HEK293T (cell line): ENCODE measurements at regions not wholly inside any gene's neighbourhood (a gene's known extent, or its start where the extent isn't known, plus 50 kb on each side); places are given as distances from the start of the nearest gene placed in this dataset.

ENCODE experiments used
- CTCF ChIA-PET: fragments of 350-600 bp; formaldehyde crosslinking; extraction: SDS; loops from one replicate; lab custom pipeline; 2021; ENCODE audit warnings: antibody characterized with exemption, inconsistent platforms; lab: Yijun Ruan, JAX
- POLR2A ChIA-PET: fragments of 350-600 bp; formaldehyde crosslinking; extraction: SDS; loops from one replicate; lab custom pipeline; 2020; ENCODE audit warnings: antibody characterized with exemption, inconsistent platforms; lab: Yijun Ruan, JAX
- DNase-seq: peaks from one replicate; pipeline ENCODE4 v3.0.0; 2012; ENCODE audit warnings: mixed read lengths; ENCODE audit errors: extremely low spot score
- ARNT ChIP-seq: fragments of 450-650 bp; IDR thresholded peaks from 2 replicates; pipeline ENCODE4 v1.6.1; 2017; ENCODE audit warnings: mild to moderate bottlenecking
- BHLHE40 ChIP-seq: fragments of 450-650 bp; IDR thresholded peaks from 2 replicates; pipeline ENCODE4 v1.6.1; 2016; ENCODE audit warnings: mild to moderate bottlenecking, moderate library complexity, borderline replicate concordance
- CTBP1 ChIP-seq: fragments of 450-650 bp; IDR thresholded peaks from 2 replicates; pipeline ENCODE4 v1.6.1; 2016; ENCODE audit warnings: borderline replicate concordance
- ELF4 ChIP-seq: fragments of 450-650 bp; IDR thresholded peaks from 2 replicates; pipeline ENCODE4 v1.6.1; 2017; ENCODE audit warnings: antibody characterized with exemption
- FOXA1 ChIP-seq: fragments of 450-650 bp; IDR thresholded peaks from 2 replicates; pipeline ENCODE4 v1.6.1; 2016; ENCODE audit warnings: mild to moderate bottlenecking
- FOXK2 ChIP-seq: fragments of 450-650 bp; IDR thresholded peaks from 2 replicates; pipeline ENCODE4 v1.6.1; 2016; ENCODE audit warnings: mild to moderate bottlenecking
- FOXM1 ChIP-seq: fragments of 450-650 bp; IDR thresholded peaks from 2 replicates; pipeline ENCODE4 v1.6.1; 2017; ENCODE audit warnings: mild to moderate bottlenecking, borderline replicate concordance
- HDGF ChIP-seq: fragments of 450-650 bp; IDR thresholded peaks from 2 replicates; pipeline ENCODE4 v1.6.1; 2017; ENCODE audit warnings: antibody characterized with exemption, borderline replicate concordance
- L3MBTL2 ChIP-seq: fragments of 450-650 bp; conservative IDR thresholded peaks from 2 replicates; pipeline ENCODE4 v1.6.1; 2016; ENCODE audit warnings: mild to moderate bottlenecking
- LEF1 ChIP-seq: fragments of 450-650 bp; IDR thresholded peaks from 2 replicates; pipeline ENCODE4 v1.6.1; 2017; ENCODE audit warnings: mild to moderate bottlenecking, borderline replicate concordance
- NFRKB ChIP-seq: fragments of 450-650 bp; IDR thresholded peaks from 2 replicates; pipeline ENCODE4 v1.6.1; 2016; ENCODE audit warnings: mild to moderate bottlenecking, moderate library complexity
- PKNOX1 ChIP-seq: fragments of 450-650 bp; IDR thresholded peaks from 2 replicates; pipeline ENCODE4 v1.6.1; 2016
- SP1 ChIP-seq: fragments of 450-650 bp; IDR thresholded peaks from 2 replicates; pipeline ENCODE4 v1.6.1; 2017
- SUZ12 ChIP-seq: fragments of 450-650 bp; IDR thresholded peaks from 2 replicates; pipeline ENCODE4 v1.6.1; 2016; ENCODE audit warnings: mild to moderate bottlenecking
- TARDBP ChIP-seq: fragments of 450-650 bp; IDR thresholded peaks from 2 replicates; pipeline ENCODE4 v1.6.1; 2016
- ZNF384 ChIP-seq: fragments of 450-650 bp; IDR thresholded peaks from 2 replicates; pipeline ENCODE4 v1.6.1; 2016

DNA sequence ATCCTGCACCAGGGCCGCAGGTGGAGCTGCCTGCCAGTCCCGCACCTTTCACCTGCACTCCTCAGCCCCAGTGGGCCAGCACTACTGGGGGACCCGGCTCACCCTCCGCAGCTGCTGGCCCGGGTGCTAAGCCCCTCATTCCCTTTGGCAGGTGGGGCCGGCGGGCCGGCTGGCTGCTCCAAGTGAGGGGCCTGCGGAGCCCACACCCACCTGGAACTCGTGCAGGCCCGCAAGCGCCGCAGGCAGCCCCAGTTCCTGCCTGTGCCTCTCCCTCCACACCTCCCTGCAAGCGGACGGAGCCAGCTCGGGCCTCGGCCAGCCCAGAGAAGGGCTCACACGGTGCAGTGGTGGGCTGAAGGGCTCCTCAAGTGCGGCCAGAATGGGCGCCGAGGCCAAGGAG lies 199.0 kb upstream of the HS3ST5 start:
- DNase-seq = no peak
- TF ChIP-seq CTBP1 (no peak), ZNF384 (no peak), BHLHE40 (no peak), SUZ12 (no peak), HDGF (no peak), LEF1 (no peak), SP1 (no peak)
- POLR2A ChIA-PET = no interaction called here
- CTCF ChIA-PET = no interaction called here

DNA sequence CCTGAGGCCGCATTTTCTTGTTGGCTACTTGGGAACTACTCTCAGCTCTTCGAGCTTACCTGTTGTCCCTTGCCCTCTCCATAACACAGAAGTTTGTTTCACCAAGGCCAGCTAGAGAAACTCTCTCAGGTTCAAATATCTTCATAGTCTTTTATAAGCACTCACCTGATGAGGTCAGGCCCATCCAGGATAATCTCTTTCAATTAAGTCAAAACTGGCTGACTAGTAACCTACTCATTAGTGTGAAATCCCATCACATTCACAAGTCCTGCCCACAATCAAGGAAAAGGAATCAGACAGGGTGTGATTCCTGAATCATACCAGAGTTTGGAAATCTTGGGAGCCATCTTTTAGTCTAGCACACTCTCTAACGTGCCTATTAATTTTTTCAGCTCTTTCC lies 195.2 kb upstream of the HS3ST5 start:
- ChIA-PET POLR2A (no interaction called here), CTCF (no interaction called here)
- DNase-seq = no peak
- TF ChIP-seq SP1 (no peak), BHLHE40 (no peak), NFRKB (no peak), ELF4 (no peak), PKNOX1 (no peak), LEF1 (no peak), FOXK2 (no peak), L3MBTL2 (no peak), TARDBP (no peak), HDGF (no peak), ARNT (no peak), FOXA1 (no peak), SUZ12 (no peak), ZNF384 (no peak), FOXM1 (no peak), CTBP1 (no peak)

GRCh38 chr6:114534813-114535212 lies 192.0 kb upstream of the HS3ST5 start:
- ChIA-PET POLR2A (no interaction called here), CTCF (no interaction called here)

GRCh38 chr6:114524081-114524480 lies 181.3 kb upstream of the HS3ST5 start:
- DNase-seq = no peak
- ChIA-PET CTCF (interaction anchor here (0.6 kb wide), 1 partner anchor 678 kb away, joined by 7 read pairs; no protein-coding TSS in a partner anchor), POLR2A (no interaction called here)
- TF ChIP-seq SP1 (no peak), FOXK2 (no peak), BHLHE40 (no peak), NFRKB (no peak), FOXA1 (no peak)

More at GRCh38 chr6:114534813-114535212, 192.0 kb upstream of the HS3ST5 start:
- TF ChIP-seq ZNF384 (no peak), TARDBP (no peak), NFRKB (no peak), CTBP1 (no peak), FOXK2 (no peak), SP1 (no peak), BHLHE40 (no peak), ELF4 (no peak), L3MBTL2 (no peak), FOXM1 (no peak), SUZ12 (no peak), LEF1 (no peak), HDGF (no peak), FOXA1 (no peak), PKNOX1 (no peak), ARNT (no peak)
- no peak for DNase-seq

- CTCF ChIA-PET = no interaction called here
- POLR2A ChIA-PET = no interaction called here
- DNase-seq = no peak
- TF ChIP-seq L3MBTL2 (no peak), SUZ12 (no peak), TARDBP (no peak), HDGF (no peak), LEF1 (no peak), FOXK2 (no peak), ELF4 (no peak), CTBP1 (no peak), PKNOX1 (no peak), BHLHE40 (no peak), ARNT (no peak), SP1 (no peak), ZNF384 (no peak), NFRKB (no peak), FOXM1 (no peak), FOXA1 (no peak)
Measured at GRCh38 chr6:114523508-114523907, 180.7 kb upstream of the HS3ST5 start.

- TF ChIP-seq CTBP1 = no peak
- TF ChIP-seq PKNOX1 = no peak
- TF ChIP-seq HDGF = no peak
- no peak for TF ChIP-seq FOXA1
- ChIA-PET CTCF (no interaction called here), POLR2A (no interaction called here)
- DNase-seq = no peak
Measured at GRCh38 chr6:114521926-114522325, 179.1 kb upstream of the HS3ST5 start.
